AG04449 (cell line): ENCODE measurements at regions not wholly inside any gene's neighbourhood (a gene's known extent, or its start where the extent isn't known, plus 50 kb on each side); places are given as distances from the start of the nearest gene placed in this dataset.

Experiments
- CTCF ChIA-PET: fragments of 350-600 bp; formaldehyde crosslinking; extraction: SDS; loops from one replicate; lab custom pipeline; 2021; ENCODE audit warnings: antibody characterized with exemption; lab: Yijun Ruan, JAX
- POLR2A ChIA-PET: fragments of 400-600, 350-600 bp; formaldehyde crosslinking; extraction: SDS; loops from one replicate; lab custom pipeline; 2020; ENCODE audit warnings: antibody characterized with exemption, inconsistent platforms; lab: Yijun Ruan, JAX
- DNase-seq: peaks from one replicate; pipeline ENCODE4 v3.0.0-alpha.2; 2010; ENCODE audit warnings: low read depth, low spot score
- H3K4me3 ChIP-seq: 2 replicates; pipeline ENCODE4 v1.5.1; 2011; ENCODE audit warnings: low read depth, mild to moderate bottlenecking, control low read depth, low read length
- CTCF ChIP-seq: IDR thresholded peaks from one replicate; pipeline ENCODE4 v1.5.1; 2011; ENCODE audit warnings: mild to moderate bottlenecking, moderate library complexity, low read length, control low read depth, inconsistent platforms; ENCODE audit not compliant: insufficient read depth; ENCODE audit errors: missing control alignments

GRCh38 chr2:71850306-71850801, 297.3 kb downstream of the CYP26B1 start:
- no peak for DNase-seq
- no peak for TF ChIP-seq CTCF
- ChIA-PET POLR2A (no interaction called here), CTCF (interaction anchor here (1.5 kb wide), 1 partner anchor 31 kb away, joined by 3 read pairs; no protein-coding TSS in a partner anchor)
- H3K4me3 ChIP-seq = no peak overlapping the region

- TF ChIP-seq CTCF = no peak
- CTCF ChIA-PET = interaction anchor here (1.5 kb wide), 1 partner anchor 32 kb away, joined by 3 read pairs; no protein-coding TSS in a partner anchor
- no peak overlapping the region for H3K4me3 ChIP-seq
- POLR2A ChIA-PET = no interaction called here
- DNase-seq = no peak
Measured at GRCh38 chr2:71849607-71850305, 297.9 kb downstream of the CYP26B1 start.

- no peak overlapping the region for H3K4me3 ChIP-seq
- no peak for DNase-seq
- ChIA-PET POLR2A (no interaction called here), CTCF (interaction anchor here (1.5 kb wide), 1 partner anchor 32 kb away, joined by 3 read pairs; no protein-coding TSS in a partner anchor)
- no peak for TF ChIP-seq CTCF
Measured at GRCh38 chr2:71849111-71849510, 298.6 kb downstream of the CYP26B1 start.

- ChIA-PET CTCF (interaction anchor here (0.6 to 1.8 kb wide), 4 partner anchors 9 to 303 kb away, joined by 3 to 6 read pairs (median 4); no protein-coding TSS in a partner anchor), POLR2A (interaction anchor here (0.6 to 1.0 kb wide), 2 partner anchors 16 to 29 kb away, joined by 3 read pairs; no protein-coding TSS in a partner anchor)
- no peak for TF ChIP-seq CTCF
- DNase-seq = no peak
- no peak overlapping the region for H3K4me3 ChIP-seq
Measured at GRCh38 chr2:71846669-71847291, 300.9 kb downstream of the CYP26B1 start.

GRCh38 chr2:71846072-71846471, 301.6 kb downstream of the CYP26B1 start:
- CTCF ChIA-PET = interaction anchor here (0.6 to 1.8 kb wide), 5 partner anchors 9 to 309 kb away, joined by 3 to 5 read pairs (median 3); no protein-coding TSS in a partner anchor

More at GRCh38 chr2:71846072-71846471, 301.6 kb downstream of the CYP26B1 start:
- H3K4me3 ChIP-seq = no peak overlapping the region
- TF ChIP-seq CTCF = no peak
- DNase-seq = no peak
- POLR2A ChIA-PET = no interaction called here
